HepG2 (cell line): ENCODE measurements at regions not wholly inside any gene's neighbourhood (a gene's known extent, or its start where the extent isn't known, plus 50 kb on each side); places are given as distances from the start of the nearest gene placed in this dataset.
A peak's percentile ranks its signal among the peaks of the same experiment; 100 is the strongest.

Source experiments
- AFF4 ChIP-seq: sonication (generic); formaldehyde crosslinking; IDR thresholded peaks from 2 replicates; pipeline ENCODE4 v1.4.0; 2020; ENCODE audit warnings: missing genetic modification reagents
- BCL6 ChIP-seq: IDR thresholded peaks from 2 replicates; pipeline ENCODE4 v1.6.1; 2016; ENCODE audit warnings: missing genetic modification reagents, missing compliant biosample characterization
- BRD4 ChIP-seq: sonication (generic); formaldehyde crosslinking; IDR thresholded peaks from 2 replicates; pipeline ENCODE4 v1.4.0; 2020; ENCODE audit warnings: missing genetic modification reagents
- FOSL1 ChIP-seq: sonication (generic); formaldehyde crosslinking; IDR thresholded peaks from 2 replicates; pipeline ENCODE4 v1.9.0; 2021; ENCODE audit warnings: missing genetic modification reagents, borderline replicate concordance
- GZF1 ChIP-seq: sonication (generic); formaldehyde crosslinking; IDR thresholded peaks from 2 replicates; pipeline ENCODE4 v1.5.1; 2020; ENCODE audit warnings: mild to moderate bottlenecking, missing genetic modification reagents
- HDAC6 ChIP-seq: fragments of 200-600 bp; sonication (generic); IDR thresholded peaks from 2 replicates; pipeline ENCODE4 v1.7.0; 2017; ENCODE audit warnings: mild to moderate bottlenecking, antibody characterized with exemption, low read length, low read depth
- ISL2 ChIP-seq: sonication (generic); formaldehyde crosslinking; IDR thresholded peaks from 2 replicates; pipeline ENCODE4 v1.5.0; 2020; ENCODE audit warnings: missing genetic modification reagents
- PLRG1 ChIP-seq: fragments of 450-650 bp; conservative IDR thresholded peaks from 2 replicates; pipeline ENCODE4 v1.6.1; 2016
- RARA ChIP-seq: IDR thresholded peaks from 2 replicates; pipeline ENCODE4 v1.6.1; 2016; ENCODE audit warnings: missing genetic modification reagents, missing compliant biosample characterization
- REST ChIP-seq, 2 experiments: IDR thresholded peaks; 2 replicates each; pipeline ENCODE4 v1.6.1; 2011 to 2012; ENCODE audit warnings: low read length in 2 of 2, borderline replicate concordance in 1 of 2, low read depth in 1 of 2, mild to moderate bottlenecking in 1 of 2, moderate library complexity in 1 of 2
- SKIL ChIP-seq: sonication (generic); formaldehyde crosslinking; IDR thresholded peaks from 2 replicates; pipeline ENCODE4 v1.8.0; 2022; ENCODE audit warnings: missing genetic modification reagents, mild to moderate bottlenecking, moderate library complexity, borderline replicate concordance
- SMARCC2 ChIP-seq: fragments of 450-650 bp; IDR thresholded peaks from 2 replicates; pipeline ENCODE4 v1.6.1; 2017; ENCODE audit warnings: antibody characterized with exemption, mild to moderate bottlenecking
- SNAPC2 ChIP-seq: sonication (generic); formaldehyde crosslinking; IDR thresholded peaks from 2 replicates; pipeline ENCODE4 v1.8.1; 2022; ENCODE audit warnings: mild to moderate bottlenecking, missing genetic modification reagents
- ZGPAT ChIP-seq: IDR thresholded peaks from 2 replicates; pipeline ENCODE4 v1.6.1; 2016; ENCODE audit warnings: mild to moderate bottlenecking
- ZNF101 ChIP-seq: sonication (generic); formaldehyde crosslinking; IDR thresholded peaks from 2 replicates; pipeline ENCODE4 v1.4.0; 2020; ENCODE audit warnings: mild to moderate bottlenecking, low read depth, missing genetic modification reagents, borderline replicate concordance
- ZNF343 ChIP-seq: sonication (generic); formaldehyde crosslinking; IDR thresholded peaks from 2 replicates; pipeline ENCODE4 v1.4.0; 2020; ENCODE audit warnings: mild to moderate bottlenecking, missing genetic modification reagents
- ZNF441 ChIP-seq: sonication (generic); formaldehyde crosslinking; IDR thresholded peaks from 2 replicates; pipeline ENCODE4 v1.7.0; 2021; ENCODE audit warnings: missing genetic modification reagents, borderline replicate concordance
- ZNF615 ChIP-seq: sonication (generic); formaldehyde crosslinking; IDR thresholded peaks from 2 replicates; pipeline ENCODE4 v1.5.0; 2020; ENCODE audit warnings: mild to moderate bottlenecking, missing genetic modification reagents, borderline replicate concordance

- no peak; the same call in 1 of the 2 replicates for TF ChIP-seq ZNF615 (CRISPR knock-in tag)
- no peak for TF ChIP-seq ZNF101 (CRISPR knock-in tag)
- peak; percentile 81 for TF ChIP-seq BRD4 (CRISPR knock-in tag)
- no peak for TF ChIP-seq PLRG1
- peak; percentile 76; the same call in 1 of the 2 replicates for TF ChIP-seq FOSL1 (CRISPR knock-in tag)
- peak; percentile 35; the same call in 1 of the 2 replicates for TF ChIP-seq SKIL (CRISPR knock-in tag)
- TF ChIP-seq ZNF441 (CRISPR knock-in tag): peak; percentile 69; the same call in 1 of the 2 replicates
- TF ChIP-seq AFF4 (CRISPR knock-in tag): peak; percentile 80
- peak; percentile 64; the same call in 1 of the 2 replicates for TF ChIP-seq SNAPC2 (CRISPR knock-in tag)
- TF ChIP-seq REST (IDR thresholded peaks at IDR 0.05; ENCODE audit: borderline replicate concordance in 1 of 2, low read depth in 1 of 2, low read length in 2 of 2): no peak; a peak in 1 of 4 replicates
- 0 out of 2 replicates have a peak, but pooled peaks have one; percentile 65 for TF ChIP-seq HDAC6
- peak; percentile 82; the same call in 1 of the 2 replicates for TF ChIP-seq SMARCC2
- TF ChIP-seq GZF1 (CRISPR knock-in tag): 0 out of 2 replicates have a peak, but pooled peaks have one; percentile 31
- peak; percentile 75; the same call in 1 of the 2 replicates for TF ChIP-seq ZNF343 (CRISPR knock-in tag)
- TF ChIP-seq BCL6: peak; percentile 91
- TF ChIP-seq RARA: peak; percentile 97
- TF ChIP-seq ISL2: peak; percentile 99
- TF ChIP-seq ZGPAT (CRISPR knock-in tag): peak; percentile 92
These were observed 55.9 kb upstream of the LOC128125822 start (continued) for GRCh38 chr6:63516186-63516944.
